HG02970 (cell line): ENCODE measurements at regions not wholly inside any gene's neighbourhood (a gene's known extent, or its start where the extent isn't known, plus 50 kb on each side); places are given as distances from the start of the nearest gene placed in this dataset.

ENCODE experiments used
- ATAC-seq: cut with Tn5 transposase; IDR thresholded peaks from one replicate; pipeline ENCODE4 v1.9.1; 2021; ENCODE audit warnings: mild to moderate bottlenecking, moderate library complexity, moderate number of reproducible peaks; ENCODE audit not compliant: unreplicated experiment, low FRiP score

- no peak for ATAC-seq
These were observed 84.0 kb upstream of the PALMD start for GRCh38 chr1:99561952-99562351.

GRCh38 chr1:99565606-99566289 lies 80.2 kb upstream of the PALMD start:
- ATAC-seq, result no peak

GRCh38 chr1:99566290-99567021 lies 79.5 kb upstream of the PALMD start:
- no peak for ATAC-seq

GRCh38 chr1:99570486-99571089 lies 75.3 kb upstream of the PALMD start:
- no peak for ATAC-seq

- ATAC-seq, result no peak
These were observed 74.7 kb upstream of the PALMD start for GRCh38 chr1:99571092-99571734.

GRCh38 chr1:99573431-99574217 lies 72.3 kb upstream of the PALMD start:
- ATAC-seq, result no peak

- ATAC-seq, result no peak
These were observed 68.6 kb upstream of the PALMD start for GRCh38 chr1:99577313-99577712.

- ATAC-seq, result no peak
These were observed 66.2 kb upstream of the PALMD start for GRCh38 chr1:99579691-99580172.

GRCh38 chr1:99580451-99580850 lies 65.5 kb upstream of the PALMD start:
- ATAC-seq, result no peak

GRCh38 chr1:99587008-99587407 lies 58.9 kb upstream of the PALMD start:
- no peak for ATAC-seq

- ATAC-seq, result no peak
These were observed 56.7 kb upstream of the PALMD start for GRCh38 chr1:99589186-99589636.

GRCh38 chr1:99590578-99591209 lies 55.2 kb upstream of the PALMD start:
- ATAC-seq, result no peak

GRCh38 chr1:99591886-99592285 lies 54.0 kb upstream of the PALMD start:
- no peak for ATAC-seq

- ATAC-seq, result no peak
These were observed 51.7 kb upstream of the PALMD start for GRCh38 chr1:99594205-99594604.

GRCh38 chr1:99595041-99595440 lies 50.9 kb upstream of the PALMD start:
- ATAC-seq, result no peak

GRCh38 chr1:99595441-99595840 lies 50.5 kb upstream of the PALMD start:
- no peak for ATAC-seq
